ENCODE measurements at regions not wholly inside any gene's neighbourhood (a gene's known extent, or its start where the extent isn't known, plus 50 kb on each side); places are given as distances from the start of the nearest gene placed in this dataset.

DNA sequence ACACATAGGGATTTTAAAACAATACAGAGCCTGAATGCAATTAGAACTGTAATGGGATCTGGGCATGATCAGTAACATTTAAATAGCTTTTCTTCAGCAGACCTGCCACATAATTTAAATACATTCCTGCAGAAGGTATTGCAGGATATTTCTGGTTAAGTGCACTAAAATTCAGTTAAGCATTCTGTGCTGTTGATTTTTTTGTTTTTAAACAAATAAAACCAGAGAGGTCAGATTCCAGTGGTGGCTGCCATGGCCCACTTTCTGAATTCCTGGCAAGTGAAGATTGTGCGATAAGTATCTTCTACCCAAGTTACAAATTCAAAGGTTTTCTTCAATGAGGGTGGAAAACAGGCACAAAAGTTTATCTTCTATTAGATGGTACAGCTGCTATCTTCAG is 98.7 kb downstream of the RAP2B start:
- Histone ChIP-seq H3K36me3 (no peaks in the 10 kb centered on the region), H3K4me1 (peaks cover 0 to 34% (median 3%) of the 10 kb centered on the region in 4 donors), H3K27me3 (no peaks in the 10 kb centered on the region), H3K4me3 (no peak overlapping the region), H3K27ac (peak overlapping the region in 1 of 3 donors; percentile 21), H3K9me3 (no peaks in the 10 kb centered on the region)
- 22% methylated on average over 1 of the region's 1 CpG for WGBS (ENCODE audit: insufficient coverage, low coverage, low lambda C conversion rate, missing lambda C conversion rate)
- intact Hi-C loops (cut with DNase I): no loop called here
- DNase-seq (no peak), ATAC-seq (peak; percentile 63 to 88 (median 76))
- TF ChIP-seq CTCF (IDR thresholded peaks at IDR 0.05) (no peak), POLR2A (IDR thresholded peaks at IDR 0.05) (no peak)

- H3K27me3 ChIP-seq: peaks cover 0 to 5% of the 10 kb centered on the region in 2 donors
- no peaks in the 10 kb centered on the region for H3K9me3 ChIP-seq
- H3K36me3 ChIP-seq: no peaks in the 10 kb centered on the region
- intact Hi-C loops (cut with DNase I): no loop called here
- no peak overlapping the region for H3K4me3 ChIP-seq
- 76% methylated on average over 3 of the region's 4 CpGs for WGBS (ENCODE audit: insufficient coverage, low coverage, low lambda C conversion rate, missing lambda C conversion rate)
- DNase-seq (no peak), ATAC-seq (no peak)
- no peak overlapping the region for H3K27ac ChIP-seq
- peaks cover 0 to 14% (median 5%) of the 10 kb centered on the region in 4 donors for H3K4me1 ChIP-seq
- TF ChIP-seq POLR2A (IDR thresholded peaks at IDR 0.05) (no peak), CTCF (IDR thresholded peaks at IDR 0.05) (no peak)
Observed at GRCh38 chr3:153266619-153267018, 104.6 kb downstream of the RAP2B start.

DNA sequence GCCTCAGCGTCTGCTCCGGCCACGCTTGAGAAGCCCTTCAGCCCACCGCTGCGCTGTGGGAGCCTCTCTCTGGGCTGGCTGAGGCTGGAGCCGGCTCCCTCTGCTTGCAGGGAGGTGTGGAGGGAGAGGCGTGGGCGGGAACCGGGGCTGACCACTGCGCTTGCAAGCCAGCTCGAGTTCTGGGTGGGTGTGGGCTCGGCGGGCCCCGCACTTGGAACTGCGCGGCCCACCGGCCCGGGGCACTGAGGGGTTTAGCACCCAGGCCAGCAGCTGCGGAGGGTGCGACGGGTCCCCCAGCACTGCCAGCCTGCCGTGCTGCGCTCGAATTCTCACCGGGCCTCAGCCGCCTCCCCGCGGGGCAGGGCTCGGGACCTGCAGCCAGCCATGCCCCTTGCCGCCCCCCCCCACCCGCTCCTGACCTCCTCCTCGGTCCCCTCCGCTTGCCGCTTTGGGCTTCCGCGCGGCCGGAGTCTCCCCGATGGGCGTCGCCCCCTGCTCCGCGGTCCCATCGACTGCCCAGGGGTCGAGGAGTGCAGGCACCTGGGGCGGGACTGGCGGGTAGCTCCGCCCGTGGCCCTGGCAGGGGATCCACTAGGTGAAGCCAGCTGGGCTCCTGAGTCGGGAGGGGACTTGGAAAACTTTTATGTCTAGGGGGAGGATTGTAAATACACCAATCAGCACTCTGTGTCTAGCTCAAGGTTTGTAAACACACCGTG is 106.7 kb downstream of the RAP2B start:
- TF ChIP-seq POLR2A (IDR thresholded peaks at IDR 0.05) (no peak), CTCF (IDR thresholded peaks at IDR 0.05) (no peak)
- Histone ChIP-seq H3K27ac (no peak overlapping the region), H3K27me3 (peaks cover 0 to 5% of the 10 kb centered on the region in 2 donors), H3K4me1 (peaks cover 0 to 11% (median 5%) of the 10 kb centered on the region in 4 donors), H3K36me3 (no peaks in the 10 kb centered on the region), H3K4me3 (no peak overlapping the region), H3K9me3 (no peaks in the 10 kb centered on the region)
- intact Hi-C loops (cut with DNase I): no loop called here
- DNase-seq: peak in 2 of 3 donors; percentile 50 to 53
- ATAC-seq: peak in 2 of 4 donors; percentile 38 to 84
- 82% methylated on average over 9 of the region's 51 CpGs for WGBS (ENCODE audit: insufficient coverage, low coverage, low lambda C conversion rate, missing lambda C conversion rate)

GRCh38 chr3:153269730-153270129 is 107.7 kb downstream of the RAP2B start:
- Histone ChIP-seq H3K27ac (no peak overlapping the region), H3K4me1 (peaks cover 0 to 11% (median 5%) of the 10 kb centered on the region in 4 donors), H3K4me3 (no peak overlapping the region), H3K9me3 (no peaks in the 10 kb centered on the region), H3K36me3 (no peaks in the 10 kb centered on the region), H3K27me3 (peaks cover 0 to 5% of the 10 kb centered on the region in 2 donors)
- ATAC-seq (peak in 3 of 4 donors; percentile 46 to 80 (median 58)), DNase-seq (no peak)
- TF ChIP-seq CTCF (IDR thresholded peaks at IDR 0.05): no peak
- no peak for TF ChIP-seq POLR2A (IDR thresholded peaks at IDR 0.05)
- WGBS (ENCODE audit: insufficient coverage, low coverage, low lambda C conversion rate, missing lambda C conversion rate): 49% methylated on average over 4 of the region's 4 CpGs
- intact Hi-C loops (cut with DNase I): no loop called here
